Chondrocyte (in vitro differentiated cells): ENCODE measurements at regions not wholly inside any gene's neighbourhood (a gene's known extent, or its start where the extent isn't known, plus 50 kb on each side); places are given as distances from the start of the nearest gene placed in this dataset.

Source experiments
- DNase-seq: peaks from one replicate; pipeline ENCODE4 v3.0.0; 2021; ENCODE audit warnings: mixed read lengths, low spot score
- H3K27ac Mint-ChIP-seq: one replicate; pipeline ENCODE4 v1.8.0; 2021; ENCODE audit warnings: mild to moderate bottlenecking, moderate library complexity, mixed read lengths; ENCODE audit not compliant: unreplicated experiment
- H3K27me3 Mint-ChIP-seq: 2 replicates; pipeline ENCODE4 v1.8.0; 2021; ENCODE audit warnings: low read depth, mixed read lengths
- H3K36me3 Mint-ChIP-seq: 2 replicates; pipeline ENCODE4 v1.8.0; 2021; ENCODE audit warnings: low read depth, mixed read lengths
- H3K4me1 Mint-ChIP-seq: 2 replicates; pipeline ENCODE4 v1.8.0; 2021; ENCODE audit warnings: low read depth, mild to moderate bottlenecking, mixed read lengths
- H3K4me3 Mint-ChIP-seq: one replicate; pipeline ENCODE4 v1.8.0; 2021; ENCODE audit warnings: mild to moderate bottlenecking, moderate library complexity, mixed read lengths; ENCODE audit not compliant: unreplicated experiment
- H3K9me3 Mint-ChIP-seq: 2 replicates; pipeline ENCODE4 v1.8.0; 2021; ENCODE audit warnings: low read depth, mixed read lengths
- TF ChIP-seq, protein P1 (sequence below): fragments of 200-600 bp; sonication (generic); IDR thresholded peaks from 2 replicates; pipeline ENCODE4 v1.5.0; 2021; ENCODE audit warnings: antibody characterized with exemption, mild to moderate bottlenecking, moderate library complexity

DNA sequence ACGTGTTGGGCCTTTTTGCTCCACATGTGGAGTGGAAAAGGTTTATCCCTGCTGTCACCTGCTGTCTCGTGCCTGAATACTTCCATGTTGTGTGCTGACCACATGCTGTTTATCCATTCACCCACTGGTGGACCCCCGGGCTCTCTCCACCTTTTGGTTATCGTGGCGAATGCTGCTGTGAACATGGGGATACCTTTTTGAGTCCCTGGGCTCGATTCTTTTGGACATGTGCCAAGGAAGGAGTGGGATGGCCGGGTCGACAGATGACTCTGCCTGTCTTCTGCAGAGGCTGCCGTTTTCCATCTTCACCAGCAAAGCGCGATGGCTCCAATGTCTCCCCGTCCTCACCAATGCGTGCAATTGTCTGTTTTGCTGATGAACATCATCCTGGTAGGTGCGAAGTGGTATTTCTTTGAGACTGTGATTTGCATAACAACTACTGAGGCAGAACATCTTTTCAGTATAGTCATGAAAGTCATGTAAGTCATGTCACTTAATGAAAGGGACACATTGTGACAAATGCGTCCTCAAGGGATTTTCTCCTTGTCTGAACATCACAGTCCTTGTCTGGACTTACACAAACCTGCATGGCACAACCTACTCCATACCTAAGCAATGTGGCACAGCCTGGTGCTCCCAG, 758.7 kb downstream of the BRD1 start:
- TF ChIP-seq, protein P1, sequence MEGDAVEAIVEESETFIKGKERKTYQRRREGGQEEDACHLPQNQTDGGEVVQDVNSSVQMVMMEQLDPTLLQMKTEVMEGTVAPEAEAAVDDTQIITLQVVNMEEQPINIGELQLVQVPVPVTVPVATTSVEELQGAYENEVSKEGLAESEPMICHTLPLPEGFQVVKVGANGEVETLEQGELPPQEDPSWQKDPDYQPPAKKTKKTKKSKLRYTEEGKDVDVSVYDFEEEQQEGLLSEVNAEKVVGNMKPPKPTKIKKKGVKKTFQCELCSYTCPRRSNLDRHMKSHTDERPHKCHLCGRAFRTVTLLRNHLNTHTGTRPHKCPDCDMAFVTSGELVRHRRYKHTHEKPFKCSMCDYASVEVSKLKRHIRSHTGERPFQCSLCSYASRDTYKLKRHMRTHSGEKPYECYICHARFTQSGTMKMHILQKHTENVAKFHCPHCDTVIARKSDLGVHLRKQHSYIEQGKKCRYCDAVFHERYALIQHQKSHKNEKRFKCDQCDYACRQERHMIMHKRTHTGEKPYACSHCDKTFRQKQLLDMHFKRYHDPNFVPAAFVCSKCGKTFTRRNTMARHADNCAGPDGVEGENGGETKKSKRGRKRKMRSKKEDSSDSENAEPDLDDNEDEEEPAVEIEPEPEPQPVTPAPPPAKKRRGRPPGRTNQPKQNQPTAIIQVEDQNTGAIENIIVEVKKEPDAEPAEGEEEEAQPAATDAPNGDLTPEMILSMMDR: no peak
- no peak overlapping the region for H3K4me3 Mint-ChIP-seq
- H3K27ac Mint-ChIP-seq: no peak overlapping the region
- no peaks in the 10 kb centered on the region for H3K9me3 Mint-ChIP-seq
- no peaks in the 10 kb centered on the region for H3K4me1 Mint-ChIP-seq
- H3K27me3 Mint-ChIP-seq: peaks cover 3% of the 10 kb centered on the region
- no peaks in the 10 kb centered on the region for H3K36me3 Mint-ChIP-seq
- DNase-seq: no peak

GRCh38 chr22:49067504-49067903, 760.2 kb downstream of the BRD1 start:
- TF ChIP-seq, protein P1: no peak
- no peaks in the 10 kb centered on the region for H3K9me3 Mint-ChIP-seq
- no peaks in the 10 kb centered on the region for H3K36me3 Mint-ChIP-seq
- no peak overlapping the region for H3K4me3 Mint-ChIP-seq
- peaks cover 9% of the 10 kb centered on the region for H3K27me3 Mint-ChIP-seq
- DNase-seq: no peak
- no peak overlapping the region for H3K27ac Mint-ChIP-seq
- no peaks in the 10 kb centered on the region for H3K4me1 Mint-ChIP-seq

GRCh38 chr22:49066619-49067018, 761.1 kb downstream of the BRD1 start:
- no peak overlapping the region for H3K4me3 Mint-ChIP-seq
- no peaks in the 10 kb centered on the region for H3K9me3 Mint-ChIP-seq
- DNase-seq: no peak
- peaks cover 9% of the 10 kb centered on the region for H3K27me3 Mint-ChIP-seq
- no peaks in the 10 kb centered on the region for H3K36me3 Mint-ChIP-seq
- TF ChIP-seq, protein P1: no peak
- H3K27ac Mint-ChIP-seq: no peak overlapping the region
- no peaks in the 10 kb centered on the region for H3K4me1 Mint-ChIP-seq

GRCh38 chr22:49064836-49065235, 762.8 kb downstream of the BRD1 start:
- Mint-ChIP-seq H3K4me3 (no peak overlapping the region), H3K27ac (no peak overlapping the region), H3K27me3 (peaks cover 16% of the 10 kb centered on the region), H3K36me3 (no peaks in the 10 kb centered on the region), H3K4me1 (no peaks in the 10 kb centered on the region), H3K9me3 (no peaks in the 10 kb centered on the region)
- DNase-seq: peak; percentile 12
- TF ChIP-seq, protein P1: no peak

DNA sequence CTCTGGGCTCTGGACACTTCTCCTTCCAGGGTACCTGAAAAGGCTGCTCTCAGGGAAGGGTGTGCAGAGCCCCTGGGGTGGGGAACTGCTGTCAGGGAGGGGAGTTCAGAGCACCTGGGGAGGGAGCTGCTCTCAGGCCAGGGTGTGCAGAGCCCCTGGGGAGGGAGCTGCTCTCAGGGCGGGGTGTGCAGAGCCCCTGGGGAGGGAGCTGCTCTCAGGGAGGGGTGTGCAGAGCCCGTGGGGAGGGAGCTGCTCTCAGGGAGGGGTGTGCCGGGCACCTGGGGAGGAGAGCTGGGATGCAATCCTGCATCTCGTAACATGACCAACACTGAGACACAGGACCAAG, 764.2 kb downstream of the BRD1 start:
- no peaks in the 10 kb centered on the region for H3K36me3 Mint-ChIP-seq

More for the DNA sequence above, 764.2 kb downstream of the BRD1 start:
- no peaks in the 10 kb centered on the region for H3K4me1 Mint-ChIP-seq
- no peaks in the 10 kb centered on the region for H3K9me3 Mint-ChIP-seq
- no peak overlapping the region for H3K27ac Mint-ChIP-seq
- TF ChIP-seq, protein P1: no peak
- H3K27me3 Mint-ChIP-seq: peaks cover 19% of the 10 kb centered on the region
- peak; percentile 58 for DNase-seq
- H3K4me3 Mint-ChIP-seq: no peak overlapping the region
